ENCODE measurements at regions not wholly inside any gene's neighbourhood (a gene's known extent, or its start where the extent isn't known, plus 50 kb on each side); places are given as distances from the start of the nearest gene placed in this dataset.

DNA sequence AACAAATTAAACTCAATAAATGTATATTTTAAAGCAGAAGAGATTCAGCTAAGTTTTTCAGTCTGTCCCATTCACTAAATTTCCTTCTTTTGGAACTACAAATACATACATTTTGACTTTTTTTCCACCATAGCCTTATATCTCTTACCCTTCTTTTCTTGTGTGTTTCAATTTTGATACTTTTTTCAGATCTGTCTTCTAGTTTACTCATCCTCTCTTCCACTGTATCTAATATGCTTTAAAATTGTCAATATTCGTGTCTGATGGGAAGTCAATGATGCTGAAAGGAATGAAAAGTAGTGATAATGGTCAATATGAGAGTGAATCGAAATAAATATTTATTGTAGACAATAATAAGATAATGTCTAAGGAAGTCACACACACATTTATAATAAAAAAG, 332.3 kb upstream of the KIRREL3 start:
- intact Hi-C loops (cut with DNase I), result no loop called here
- no peak for ATAC-seq
- Histone ChIP-seq H3K27ac (no peak overlapping the region), H3K27me3 (no peaks in the 10 kb centered on the region), H3K36me3 (no peaks in the 10 kb centered on the region), H3K9me3 (no peaks in the 10 kb centered on the region), H3K4me3 (no peak overlapping the region), H3K4me1 (no peaks in the 10 kb centered on the region)
- TF ChIP-seq, protein P1, sequence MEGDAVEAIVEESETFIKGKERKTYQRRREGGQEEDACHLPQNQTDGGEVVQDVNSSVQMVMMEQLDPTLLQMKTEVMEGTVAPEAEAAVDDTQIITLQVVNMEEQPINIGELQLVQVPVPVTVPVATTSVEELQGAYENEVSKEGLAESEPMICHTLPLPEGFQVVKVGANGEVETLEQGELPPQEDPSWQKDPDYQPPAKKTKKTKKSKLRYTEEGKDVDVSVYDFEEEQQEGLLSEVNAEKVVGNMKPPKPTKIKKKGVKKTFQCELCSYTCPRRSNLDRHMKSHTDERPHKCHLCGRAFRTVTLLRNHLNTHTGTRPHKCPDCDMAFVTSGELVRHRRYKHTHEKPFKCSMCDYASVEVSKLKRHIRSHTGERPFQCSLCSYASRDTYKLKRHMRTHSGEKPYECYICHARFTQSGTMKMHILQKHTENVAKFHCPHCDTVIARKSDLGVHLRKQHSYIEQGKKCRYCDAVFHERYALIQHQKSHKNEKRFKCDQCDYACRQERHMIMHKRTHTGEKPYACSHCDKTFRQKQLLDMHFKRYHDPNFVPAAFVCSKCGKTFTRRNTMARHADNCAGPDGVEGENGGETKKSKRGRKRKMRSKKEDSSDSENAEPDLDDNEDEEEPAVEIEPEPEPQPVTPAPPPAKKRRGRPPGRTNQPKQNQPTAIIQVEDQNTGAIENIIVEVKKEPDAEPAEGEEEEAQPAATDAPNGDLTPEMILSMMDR (IDR thresholded peaks at IDR 0.05), result no peak
- no peak for DNase-seq

DNA sequence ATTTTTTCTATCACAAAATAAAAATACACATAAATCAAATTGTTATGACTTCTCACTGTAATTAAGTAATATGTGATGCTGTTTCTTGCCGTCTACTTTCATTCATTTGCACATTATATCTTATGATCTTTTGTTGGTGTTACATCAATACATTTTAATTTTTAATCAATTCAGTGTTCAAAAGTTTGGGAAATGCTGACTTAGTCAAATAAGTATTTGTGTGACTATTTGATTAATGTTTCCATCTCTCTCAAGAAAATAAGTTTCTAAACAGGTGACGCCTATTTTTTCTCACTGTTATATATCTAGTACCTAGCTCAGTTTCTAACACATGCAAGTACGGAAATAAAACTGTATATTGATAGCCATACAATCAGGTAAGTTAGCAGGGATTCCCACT, 329.5 kb upstream of the KIRREL3 start:
- no peak for ATAC-seq
- intact Hi-C loops (cut with DNase I), result no loop called here
- Histone ChIP-seq H3K27ac (no peak overlapping the region), H3K27me3 (no peaks in the 10 kb centered on the region), H3K36me3 (no peaks in the 10 kb centered on the region), H3K4me1 (no peaks in the 10 kb centered on the region), H3K4me3 (no peak overlapping the region), H3K9me3 (no peaks in the 10 kb centered on the region)
- DNase-seq, result no peak
- TF ChIP-seq, protein P1 (IDR thresholded peaks at IDR 0.05), result no peak

DNA sequence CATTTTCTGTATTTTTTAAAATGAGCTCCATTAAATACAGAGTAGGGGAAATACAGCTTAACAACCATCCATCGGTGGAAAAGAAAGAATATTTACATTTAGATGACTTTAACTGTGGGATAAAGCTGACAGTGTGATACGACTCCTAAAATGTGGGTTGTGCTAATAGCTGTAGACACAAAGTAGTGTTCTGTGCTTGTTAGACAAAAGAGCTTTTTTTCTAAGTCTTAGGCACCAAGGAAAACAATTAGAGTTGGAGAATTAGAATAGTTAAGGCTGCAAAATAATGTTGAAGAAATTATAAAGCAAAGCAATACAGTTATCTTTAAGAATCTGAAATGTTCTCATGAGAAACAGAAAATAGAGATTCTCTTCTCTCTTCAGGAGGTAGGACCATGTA, 307.7 kb upstream of the KIRREL3 start:
- DNase-seq, result no peak
- no peaks in the 10 kb centered on the region for H3K27me3 ChIP-seq
- no peaks in the 10 kb centered on the region for H3K9me3 ChIP-seq
- intact Hi-C loops (cut with DNase I), result no loop called here
- H3K27ac ChIP-seq, result no peak overlapping the region
- H3K4me3 ChIP-seq, result no peak overlapping the region
- H3K36me3 ChIP-seq, result no peaks in the 10 kb centered on the region
- no peaks in the 10 kb centered on the region for H3K4me1 ChIP-seq
- TF ChIP-seq, protein P1 (IDR thresholded peaks at IDR 0.05), result no peak
- no peak for ATAC-seq

DNA sequence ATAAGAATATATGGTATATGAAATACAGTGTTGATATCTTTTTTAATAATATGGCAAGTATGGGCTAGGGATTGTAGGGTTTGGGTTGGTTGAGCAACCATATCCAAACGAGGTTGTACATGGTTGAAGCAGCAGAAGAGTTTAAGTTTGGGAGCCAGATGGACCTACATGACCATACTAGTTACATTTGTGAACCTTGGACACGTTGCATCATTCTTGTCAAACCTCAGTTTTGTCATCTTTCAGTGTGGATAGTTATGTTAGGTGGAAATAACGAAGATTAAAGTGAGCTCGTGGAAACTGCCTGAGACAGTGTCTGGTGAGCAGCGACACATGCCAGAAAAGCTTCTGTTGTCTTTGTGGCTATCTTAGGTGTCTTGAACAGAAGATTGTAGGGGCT, 307.1 kb upstream of the KIRREL3 start:
- Histone ChIP-seq H3K36me3 (no peaks in the 10 kb centered on the region), H3K4me1 (no peaks in the 10 kb centered on the region), H3K4me3 (no peak overlapping the region), H3K27ac (no peak overlapping the region), H3K27me3 (no peaks in the 10 kb centered on the region), H3K9me3 (no peaks in the 10 kb centered on the region)
- DNase-seq (no peak), ATAC-seq (no peak)
- intact Hi-C loops (cut with DNase I), result no loop called here
- TF ChIP-seq, protein P1 (IDR thresholded peaks at IDR 0.05), result no peak

DNA sequence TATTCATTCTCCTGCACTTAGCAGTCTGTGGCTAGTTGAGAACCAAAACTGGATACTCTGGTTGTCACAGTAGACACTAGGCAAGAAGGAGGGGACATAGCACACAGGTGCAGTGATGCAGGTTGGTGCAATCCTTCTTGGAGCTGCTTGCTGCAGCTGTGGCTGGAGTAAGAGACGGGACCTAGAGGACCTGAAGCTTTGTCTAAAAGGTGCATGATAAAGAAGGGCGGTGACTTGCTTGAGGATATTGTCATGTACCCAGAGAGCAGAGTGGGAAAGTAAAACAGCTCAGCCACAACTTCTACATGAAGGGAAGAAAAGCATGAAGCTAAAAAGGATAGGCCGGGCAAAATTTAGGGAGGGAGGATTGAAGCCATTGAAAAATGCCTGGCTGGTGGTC, 304.1 kb upstream of the KIRREL3 start:
- TF ChIP-seq, protein P1 (IDR thresholded peaks at IDR 0.05), result no peak
- Histone ChIP-seq H3K9me3 (no peaks in the 10 kb centered on the region), H3K27me3 (no peaks in the 10 kb centered on the region), H3K36me3 (no peaks in the 10 kb centered on the region), H3K4me3 (no peak overlapping the region), H3K4me1 (no peaks in the 10 kb centered on the region), H3K27ac (no peak overlapping the region)
- DNase-seq (no peak), ATAC-seq (no peak)
- intact Hi-C loops (cut with DNase I), result no loop called here

DNA sequence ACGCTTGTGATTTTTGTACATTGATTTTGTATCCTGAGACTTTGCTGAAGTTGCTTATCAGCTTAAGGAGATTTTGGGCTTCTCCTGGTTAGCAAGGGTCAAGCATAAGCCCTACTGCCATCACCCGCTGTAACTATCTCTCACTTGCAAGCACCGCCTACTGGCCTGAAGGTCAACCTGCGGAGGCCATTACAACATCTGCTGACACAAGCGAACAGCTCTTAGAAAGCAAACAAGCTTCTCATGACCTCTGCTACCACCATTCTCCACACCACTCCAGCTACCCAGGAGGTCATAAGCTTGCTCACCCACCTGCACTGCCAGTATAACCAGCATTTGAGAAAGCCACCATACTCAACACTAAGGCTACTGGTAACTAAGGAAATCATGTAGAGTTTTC, 288.4 kb upstream of the KIRREL3 start:
- H3K27ac ChIP-seq, result no peak overlapping the region
- intact Hi-C loops (cut with DNase I), result no loop called here
- no peak for DNase-seq
- H3K9me3 ChIP-seq, result no peaks in the 10 kb centered on the region
- TF ChIP-seq, protein P1 (IDR thresholded peaks at IDR 0.05), result no peak
- no peak overlapping the region for H3K4me3 ChIP-seq
- no peak for ATAC-seq
- H3K27me3 ChIP-seq, result no peaks in the 10 kb centered on the region
- no peaks in the 10 kb centered on the region for H3K4me1 ChIP-seq
- no peaks in the 10 kb centered on the region for H3K36me3 ChIP-seq
